ENCODE measurements at regions not wholly inside any gene's neighbourhood (a gene's known extent, or its start where the extent isn't known, plus 50 kb on each side); places are given as distances from the start of the nearest gene placed in this dataset.

- Mint-ChIP-seq H3K27me3 (no peaks in the 10 kb centered on the region), H3K27ac (no peak overlapping the region)
- CTCF ChIA-PET = no interaction called here
These were observed 414.6 kb upstream of the PTBP2 start for GRCh38 chr1:96306809-96307560.

GRCh38 chr1:96308314-96308713 is 413.3 kb upstream of the PTBP2 start:
- H3K9me3 Mint-ChIP-seq = no peaks in the 10 kb centered on the region
- TF ChIP-seq CTCF (IDR thresholded peaks at IDR 0.05) = no peak
- no peak overlapping the region for H3K27ac Mint-ChIP-seq
- no peaks in the 10 kb centered on the region for H3K36me3 Mint-ChIP-seq (ENCODE audit: low read depth)
- intact Hi-C loops (cut with DNase I, micrococcal nuclease) = no loop called here
- no peak overlapping the region for H3K27ac ChIP-seq (ENCODE audit: low read depth in 1 of 2, low read length in 2 of 2)
- no peaks in the 10 kb centered on the region for H3K36me3 ChIP-seq (ENCODE audit: insufficient read depth, low read length)
- H3K27me3 ChIP-seq (ENCODE audit: control insufficient read depth in 1 of 2, insufficient read depth in 2 of 2, low read length in 2 of 2) = no peaks in the 10 kb centered on the region
- no peaks in the 10 kb centered on the region for H3K4me1 ChIP-seq (ENCODE audit: insufficient read depth, low read length)
- no peaks in the 10 kb centered on the region for H3K9me3 ChIP-seq (ENCODE audit: control insufficient read depth in 1 of 2, insufficient read depth in 1 of 2, low read length in 2 of 2)
- POLR2A ChIA-PET = no interaction called here
- DNase-seq (peak in 1 of 14 experiments; percentile 5), ATAC-seq (ENCODE audit: poor library complexity) (no peak)
- H3K4me3 Mint-ChIP-seq = no peak overlapping the region
- H3K4me1 Mint-ChIP-seq (ENCODE audit: low read depth) = no peaks in the 10 kb centered on the region
- H3K4me3 ChIP-seq (ENCODE audit: low read length) = no peak overlapping the region
- H3K27me3 Mint-ChIP-seq = no peaks in the 10 kb centered on the region
- CTCF ChIA-PET = no interaction called here

More at GRCh38 chr1:96306809-96307560, 414.6 kb upstream of the PTBP2 start:
- Histone ChIP-seq H3K27me3 (ENCODE audit: control insufficient read depth in 1 of 2, insufficient read depth in 2 of 2, low read length in 2 of 2) (no peaks in the 10 kb centered on the region), H3K27ac (ENCODE audit: low read depth in 1 of 2, low read length in 2 of 2) (no peak overlapping the region), H3K9me3 (ENCODE audit: control insufficient read depth in 1 of 2, insufficient read depth in 1 of 2, low read length in 2 of 2) (no peaks in the 10 kb centered on the region), H3K4me3 (ENCODE audit: low read length) (no peak overlapping the region), H3K36me3 (ENCODE audit: insufficient read depth, low read length) (no peaks in the 10 kb centered on the region), H3K4me1 (ENCODE audit: insufficient read depth, low read length) (no peaks in the 10 kb centered on the region)
- DNase-seq (no peak), ATAC-seq (ENCODE audit: poor library complexity) (no peak)
- H3K36me3 Mint-ChIP-seq (ENCODE audit: low read depth) = no peaks in the 10 kb centered on the region
- intact Hi-C loops (cut with DNase I, micrococcal nuclease) = no loop called here
- H3K9me3 Mint-ChIP-seq = no peaks in the 10 kb centered on the region
- no peaks in the 10 kb centered on the region for H3K4me1 Mint-ChIP-seq (ENCODE audit: low read depth)
- POLR2A ChIA-PET = no interaction called here
- H3K4me3 Mint-ChIP-seq = no peak overlapping the region
- TF ChIP-seq CTCF (IDR thresholded peaks at IDR 0.05) = no peak

GRCh38 chr1:96309783-96310182 is 411.8 kb upstream of the PTBP2 start:
- Histone ChIP-seq H3K9me3 (ENCODE audit: control insufficient read depth in 1 of 2, insufficient read depth in 1 of 2, low read length in 2 of 2) (no peaks in the 10 kb centered on the region), H3K4me1 (ENCODE audit: insufficient read depth, low read length) (no peaks in the 10 kb centered on the region), H3K4me3 (ENCODE audit: low read length) (no peak overlapping the region), H3K27me3 (ENCODE audit: control insufficient read depth in 1 of 2, insufficient read depth in 2 of 2, low read length in 2 of 2) (no peaks in the 10 kb centered on the region), H3K36me3 (ENCODE audit: insufficient read depth, low read length) (no peaks in the 10 kb centered on the region), H3K27ac (ENCODE audit: low read depth in 1 of 2, low read length in 2 of 2) (no peak overlapping the region)
- no peak overlapping the region for H3K4me3 Mint-ChIP-seq
- H3K36me3 Mint-ChIP-seq (ENCODE audit: low read depth) = no peaks in the 10 kb centered on the region
- POLR2A ChIA-PET = no interaction called here
- CTCF ChIA-PET = no interaction called here
- TF ChIP-seq CTCF (IDR thresholded peaks at IDR 0.05) = no peak
- H3K27me3 Mint-ChIP-seq = no peaks in the 10 kb centered on the region
- DNase-seq (peak in 2 of 14 experiments; percentile 10 to 19), ATAC-seq (ENCODE audit: poor library complexity) (no peak)
- no peak overlapping the region for H3K27ac Mint-ChIP-seq
- intact Hi-C loops (cut with DNase I, micrococcal nuclease) = no loop called here
- H3K4me1 Mint-ChIP-seq (ENCODE audit: low read depth) = no peaks in the 10 kb centered on the region
- H3K9me3 Mint-ChIP-seq = no peaks in the 10 kb centered on the region
